Parathyroid adenoma (tissue), 2 donors: ENCODE measurements at regions not wholly inside any gene's neighbourhood (a gene's known extent, or its start where the extent isn't known, plus 50 kb on each side); places are given as distances from the start of the nearest gene placed in this dataset.
A peak's percentile ranks its signal among the peaks of the same experiment; 100 is the strongest.

Experiments
- H2AFZ ChIP-seq: fragments of 300-600 bp; sonication (generic); one replicate; pipeline ENCODE4 v1.7.0; 2017; ENCODE audit warnings: antibody characterized with exemption, mild to moderate bottlenecking
- H3K27ac ChIP-seq: fragments of 300-600 bp; sonication (generic); one replicate; pipeline ENCODE4 v1.7.0; 2017
- H3K27me3 ChIP-seq: fragments of 300-600 bp; sonication (generic); one replicate; pipeline ENCODE4 v1.7.0; 2017; ENCODE audit warnings: low read length; ENCODE audit not compliant: control insufficient read depth, insufficient read depth
- H3K36me3 ChIP-seq: fragments of 300-600 bp; sonication (generic); one replicate; pipeline ENCODE4 v1.7.0; 2017; ENCODE audit warnings: low read length; ENCODE audit not compliant: control insufficient read depth, insufficient read depth
- H3K4me1 ChIP-seq: fragments of 300-600 bp; sonication (generic); one replicate; pipeline ENCODE4 v1.7.0; 2017; ENCODE audit warnings: control low read depth
- H3K4me2 ChIP-seq: fragments of 300-600 bp; sonication (generic); one replicate; pipeline ENCODE4 v1.7.0; 2017; ENCODE audit warnings: low read length
- H3K4me3 ChIP-seq: fragments of 300-600 bp; sonication (generic); one replicate; pipeline ENCODE4 v1.7.0; 2017; ENCODE audit warnings: low read depth, low read length
- H3K79me2 ChIP-seq: fragments of 300-600 bp; sonication (generic); one replicate; pipeline ENCODE4 v1.7.0; 2017; ENCODE audit warnings: control low read depth
- H3K9ac ChIP-seq: fragments of 300-600 bp; sonication (generic); one replicate; pipeline ENCODE4 v1.7.0; 2017; ENCODE audit warnings: mild to moderate bottlenecking
- H3K9me3 ChIP-seq: fragments of 300-600 bp; sonication (generic); one replicate; pipeline ENCODE4 v1.7.0; 2017; ENCODE audit warnings: low read length; ENCODE audit not compliant: control insufficient read depth
- TF ChIP-seq, protein P1 (sequence below): fragments of 300-600 bp; sonication (generic); IDR thresholded peaks from one replicate; pipeline ENCODE4 v1.7.0; 2017; ENCODE audit warnings: antibody characterized with exemption, mild to moderate bottlenecking
- donor health status: primary hyperparathyroidism.

- no peak overlapping the region for H3K27ac ChIP-seq
- no peak overlapping the region for H3K4me2 ChIP-seq
- no peak overlapping the region for H3K9ac ChIP-seq
- no peaks in the 10 kb centered on the region for H3K9me3 ChIP-seq
- no peaks in the 10 kb centered on the region for H3K36me3 ChIP-seq
- H3K4me3 ChIP-seq, result no peak overlapping the region
- H3K27me3 ChIP-seq, result no peaks in the 10 kb centered on the region
- peaks cover 16% of the 10 kb centered on the region for H3K4me1 ChIP-seq
- TF ChIP-seq, protein P1, sequence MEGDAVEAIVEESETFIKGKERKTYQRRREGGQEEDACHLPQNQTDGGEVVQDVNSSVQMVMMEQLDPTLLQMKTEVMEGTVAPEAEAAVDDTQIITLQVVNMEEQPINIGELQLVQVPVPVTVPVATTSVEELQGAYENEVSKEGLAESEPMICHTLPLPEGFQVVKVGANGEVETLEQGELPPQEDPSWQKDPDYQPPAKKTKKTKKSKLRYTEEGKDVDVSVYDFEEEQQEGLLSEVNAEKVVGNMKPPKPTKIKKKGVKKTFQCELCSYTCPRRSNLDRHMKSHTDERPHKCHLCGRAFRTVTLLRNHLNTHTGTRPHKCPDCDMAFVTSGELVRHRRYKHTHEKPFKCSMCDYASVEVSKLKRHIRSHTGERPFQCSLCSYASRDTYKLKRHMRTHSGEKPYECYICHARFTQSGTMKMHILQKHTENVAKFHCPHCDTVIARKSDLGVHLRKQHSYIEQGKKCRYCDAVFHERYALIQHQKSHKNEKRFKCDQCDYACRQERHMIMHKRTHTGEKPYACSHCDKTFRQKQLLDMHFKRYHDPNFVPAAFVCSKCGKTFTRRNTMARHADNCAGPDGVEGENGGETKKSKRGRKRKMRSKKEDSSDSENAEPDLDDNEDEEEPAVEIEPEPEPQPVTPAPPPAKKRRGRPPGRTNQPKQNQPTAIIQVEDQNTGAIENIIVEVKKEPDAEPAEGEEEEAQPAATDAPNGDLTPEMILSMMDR, result no peak
- H3K79me2 ChIP-seq, result no peaks in the 10 kb centered on the region
- peak overlapping the region; percentile 13 for H2AFZ ChIP-seq
These were observed 117.4 kb upstream of the SLC38A2 start for GRCh38 chr12:46489951-46490388.

- Histone ChIP-seq H3K9ac (no peak overlapping the region), H3K4me2 (no peak overlapping the region), H3K79me2 (no peaks in the 10 kb centered on the region), H3K4me1 (peaks cover 4% of the 10 kb centered on the region), H3K36me3 (no peaks in the 10 kb centered on the region), H2AFZ (no peak overlapping the region), H3K9me3 (no peaks in the 10 kb centered on the region), H3K4me3 (no peak overlapping the region), H3K27me3 (no peaks in the 10 kb centered on the region), H3K27ac (no peak overlapping the region)
- TF ChIP-seq, protein P1, result no peak
These were observed 115.1 kb upstream of the SLC38A2 start for GRCh38 chr12:46487567-46488131.

GRCh38 chr12:46486588-46486987, 114.0 kb upstream of the SLC38A2 start:
- H3K27me3 ChIP-seq, result no peaks in the 10 kb centered on the region
- H3K79me2 ChIP-seq, result no peaks in the 10 kb centered on the region
- H2AFZ ChIP-seq, result no peak overlapping the region
- no peak overlapping the region for H3K9ac ChIP-seq
- no peak overlapping the region for H3K4me2 ChIP-seq
- no peak overlapping the region for H3K27ac ChIP-seq
- TF ChIP-seq, protein P1, result no peak
- H3K4me3 ChIP-seq, result no peak overlapping the region
- no peaks in the 10 kb centered on the region for H3K9me3 ChIP-seq
- no peaks in the 10 kb centered on the region for H3K36me3 ChIP-seq
- peaks cover 2% of the 10 kb centered on the region for H3K4me1 ChIP-seq

DNA sequence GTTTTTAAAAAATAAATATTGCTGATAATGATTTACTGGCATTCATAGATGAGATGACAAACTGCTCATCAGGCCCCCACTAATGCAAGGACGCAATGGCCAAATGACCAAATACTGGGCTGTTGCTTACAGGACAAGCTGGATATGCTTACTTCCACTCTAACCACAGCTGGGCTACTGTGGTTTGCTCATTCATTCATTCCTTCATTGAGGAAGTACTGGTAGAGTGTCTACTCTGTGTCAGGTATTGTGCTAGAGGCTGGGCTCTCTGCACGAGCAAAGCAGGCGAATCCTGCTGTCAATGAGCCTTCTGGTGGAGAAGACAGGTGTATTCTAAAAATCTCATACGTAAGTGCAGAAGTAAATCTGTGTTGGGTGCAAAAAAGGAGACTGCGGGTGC, 113.3 kb upstream of the SLC38A2 start:
- Histone ChIP-seq H2AFZ (no peak overlapping the region), H3K9me3 (no peaks in the 10 kb centered on the region), H3K4me2 (no peak overlapping the region), H3K36me3 (no peaks in the 10 kb centered on the region), H3K27me3 (no peaks in the 10 kb centered on the region), H3K27ac (no peak overlapping the region), H3K9ac (no peak overlapping the region), H3K4me1 (peaks cover 2% of the 10 kb centered on the region), H3K79me2 (no peaks in the 10 kb centered on the region), H3K4me3 (no peak overlapping the region)
- TF ChIP-seq, protein P1, result no peak

DNA sequence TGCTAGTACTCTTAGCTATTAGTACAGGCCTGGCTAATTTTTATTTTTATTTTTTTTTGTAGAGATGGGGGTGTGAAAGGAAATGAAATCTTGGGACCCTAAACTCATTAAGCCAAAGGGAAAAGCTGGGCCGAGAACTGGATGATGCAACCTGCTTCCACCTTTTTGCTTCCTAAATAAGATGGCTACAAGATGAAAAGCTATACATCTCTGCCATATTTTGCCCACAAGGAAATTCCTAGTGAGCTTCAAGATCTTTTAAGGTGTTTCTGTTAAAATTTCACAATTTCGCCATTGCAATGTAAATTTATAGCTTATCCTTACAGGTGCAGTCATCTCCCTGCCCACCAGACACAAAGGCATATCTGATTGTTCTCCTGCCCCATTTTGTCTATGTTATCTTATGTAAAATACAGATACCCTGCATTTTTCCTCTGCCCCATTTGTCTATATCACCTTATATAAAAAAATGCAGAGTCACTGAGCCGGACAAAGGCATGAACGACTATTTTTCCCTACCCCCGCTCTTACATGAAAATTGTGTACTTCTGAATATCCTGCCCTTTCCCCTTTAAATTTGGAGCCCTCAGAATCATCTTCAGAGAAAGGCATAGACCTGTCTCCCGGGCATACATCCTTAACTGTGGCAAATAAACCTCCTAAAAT, 112.0 kb upstream of the SLC38A2 start:
- H3K4me2 ChIP-seq, result no peak overlapping the region
- H3K9me3 ChIP-seq, result no peaks in the 10 kb centered on the region
- no peak overlapping the region for H3K9ac ChIP-seq
- no peaks in the 10 kb centered on the region for H3K36me3 ChIP-seq
- no peak overlapping the region for H3K4me3 ChIP-seq
- H2AFZ ChIP-seq, result no peak overlapping the region
- H3K27me3 ChIP-seq, result no peaks in the 10 kb centered on the region
- TF ChIP-seq, protein P1, result no peak
- H3K4me1 ChIP-seq, result peaks cover 2% of the 10 kb centered on the region
- H3K27ac ChIP-seq, result no peak overlapping the region
- H3K79me2 ChIP-seq, result no peaks in the 10 kb centered on the region
